GM19099 (cell line): ENCODE measurements at regions not wholly inside any gene's neighbourhood (a gene's known extent, or its start where the extent isn't known, plus 50 kb on each side); places are given as distances from the start of the nearest gene placed in this dataset.

Experiments
- POLR2A ChIP-seq: IDR thresholded peaks from 3 replicates; pipeline ENCODE4 v1.6.1; 2011; ENCODE audit warnings: low read depth; ENCODE audit not compliant: insufficient read length; ENCODE audit errors: extremely low read depth

- TF ChIP-seq POLR2A = no peak
Observed at GRCh38 chr13:73635166-73635787, 498.9 kb downstream of the KLF12 start.

GRCh38 chr13:73633817-73634460 is 500.3 kb downstream of the KLF12 start:
- no peak for TF ChIP-seq POLR2A

- no peak for TF ChIP-seq POLR2A
Observed at GRCh38 chr13:73631411-73631810, 502.8 kb downstream of the KLF12 start.

GRCh38 chr13:73625562-73626339 is 508.5 kb downstream of the KLF12 start:
- TF ChIP-seq POLR2A = no peak

- TF ChIP-seq POLR2A = no peak
Observed at GRCh38 chr13:73623281-73623680, 510.9 kb downstream of the KLF12 start.

GRCh38 chr13:73622381-73622780 is 511.8 kb downstream of the KLF12 start:
- no peak for TF ChIP-seq POLR2A

GRCh38 chr13:73618275-73618865 is 515.8 kb downstream of the KLF12 start:
- TF ChIP-seq POLR2A = no peak

GRCh38 chr13:73616861-73617260 is 517.3 kb downstream of the KLF12 start:
- TF ChIP-seq POLR2A = no peak

GRCh38 chr13:73610799-73611592 is 523.2 kb downstream of the KLF12 start:
- TF ChIP-seq POLR2A = no peak

- TF ChIP-seq POLR2A = no peak
Observed at GRCh38 chr13:73608711-73609485, 525.3 kb downstream of the KLF12 start.

- TF ChIP-seq POLR2A = no peak
Observed at GRCh38 chr13:73608157-73608516, 526.1 kb downstream of the KLF12 start.

GRCh38 chr13:73607489-73608156 is 526.6 kb downstream of the KLF12 start:
- no peak for TF ChIP-seq POLR2A

- TF ChIP-seq POLR2A = no peak
Observed at GRCh38 chr13:73603646-73604045, 530.6 kb downstream of the KLF12 start.

- TF ChIP-seq POLR2A = no peak
Observed at GRCh38 chr13:73602295-73602694, 531.9 kb downstream of the KLF12 start.
